Neural cell (in vitro differentiated cells): ENCODE measurements at regions not wholly inside any gene's neighbourhood (a gene's known extent, or its start where the extent isn't known, plus 50 kb on each side); places are given as distances from the start of the nearest gene placed in this dataset.

Source experiments
- H2AFZ ChIP-seq: fragments of 200-600, 300-800 bp; sonication (generic), shearing (Covaris generic); 2 replicates; pipeline ENCODE4 v1.6.0; 2014; ENCODE audit warnings: low read depth, mild to moderate bottlenecking, antibody characterized with exemption, low read length, moderate library complexity
- H3F3A ChIP-seq: fragments of 200-600 bp; shearing (Covaris generic); 2 replicates; pipeline ENCODE4 v1.6.1; 2016; ENCODE audit warnings: mild to moderate bottlenecking, moderate library complexity, mixed read lengths, antibody characterized with exemption, low read length; ENCODE audit not compliant: insufficient read depth, poor library complexity, severe bottlenecking
- H3K27ac ChIP-seq: fragments of 200-600, 300-800 bp; sonication (generic), shearing (Covaris generic); 2 replicates; pipeline ENCODE4 v1.5.1; 2014; ENCODE audit warnings: mild to moderate bottlenecking, low read length, moderate library complexity
- H3K27me3 ChIP-seq: fragments of 300-800, 200-600 bp; sonication (generic), shearing (Covaris generic); 2 replicates; pipeline ENCODE4 v1.6.0; 2014; ENCODE audit warnings: mild to moderate bottlenecking, low read depth, low read length, moderate library complexity; ENCODE audit not compliant: insufficient read depth
- H3K36me3 ChIP-seq: fragments of 300-800, 200-600 bp; sonication (generic), shearing (Covaris generic); 2 replicates; pipeline ENCODE4 v1.5.1; 2014; ENCODE audit warnings: mild to moderate bottlenecking, antibody characterized with exemption, low read length, moderate library complexity; ENCODE audit not compliant: insufficient read depth
- H3K4me2 ChIP-seq: fragments of 300-800, 200-600 bp; sonication (generic), shearing (Covaris generic); 2 replicates; pipeline ENCODE4 v1.6.0; 2014; ENCODE audit warnings: mild to moderate bottlenecking, low read length
- H3K4me3 ChIP-seq: fragments of 300-800, 200-600 bp; sonication (generic), shearing (Covaris generic); 2 replicates; pipeline ENCODE4 v1.5.1; 2014; ENCODE audit warnings: mild to moderate bottlenecking, low read length, moderate library complexity
- H3K79me2 ChIP-seq: fragments of 200-600 bp; shearing (Covaris generic); replicated peaks from 2 replicates; pipeline ENCODE4 v1.6.0; 2014; ENCODE audit warnings: mild to moderate bottlenecking, low read length, moderate library complexity; ENCODE audit not compliant: insufficient read depth
- H3K9ac ChIP-seq: fragments of 300-800, 200-600 bp; sonication (generic), shearing (Covaris generic); 2 replicates; pipeline ENCODE4 v1.6.1; 2016; ENCODE audit warnings: mild to moderate bottlenecking, low read length, mixed read lengths
- H3K9me2 ChIP-seq: fragments of 200-600 bp; shearing (Covaris generic); 2 replicates; pipeline ENCODE4 v1.6.1; 2016; ENCODE audit warnings: mild to moderate bottlenecking, low read length, mixed read lengths; ENCODE audit not compliant: insufficient read depth
- H3K9me3 ChIP-seq: fragments of 200-600, 300-800 bp; sonication (generic), shearing (Covaris generic); 2 replicates; pipeline ENCODE4 v1.6.1; 2016; ENCODE audit warnings: mild to moderate bottlenecking, mixed run types, low read length, moderate library complexity, mixed read lengths
- H4K20me1 ChIP-seq: fragments of 200-600 bp; shearing (Covaris generic); 2 replicates; pipeline ENCODE4 v1.6.1; 2016; ENCODE audit warnings: mild to moderate bottlenecking, mixed run types; ENCODE audit not compliant: insufficient read depth
- EP300 ChIP-seq: fragments of 450-650 bp; conservative IDR thresholded peaks from 2 replicates; pipeline ENCODE4 v1.6.1; 2014; ENCODE audit warnings: antibody characterized with exemption, mild to moderate bottlenecking, moderate library complexity; ENCODE audit not compliant: poor library complexity, severe bottlenecking
- EZH2 ChIP-seq: fragments of 200-600, 300-800 bp; shearing (Covaris generic), sonication (generic); IDR thresholded peaks from 2 replicates; pipeline ENCODE4 v1.6.1; 2014; ENCODE audit warnings: antibody characterized with exemption, low read length, borderline replicate concordance, mild to moderate bottlenecking; ENCODE audit not compliant: insufficient read depth, poor library complexity, severe bottlenecking
- MXI1 ChIP-seq: fragments of 450-650 bp; conservative IDR thresholded peaks from 2 replicates; pipeline ENCODE4 v1.6.1; 2014; ENCODE audit warnings: antibody characterized with exemption, mild to moderate bottlenecking; ENCODE audit not compliant: poor library complexity, severe bottlenecking
- POLR2AphosphoS5 ChIP-seq: IDR thresholded peaks from 2 replicates; pipeline ENCODE4 v1.6.1; 2012
- RAD21 ChIP-seq: fragments of 450-650 bp; conservative IDR thresholded peaks from 2 replicates; pipeline ENCODE4 v1.6.1; 2014; ENCODE audit warnings: antibody characterized with exemption, mild to moderate bottlenecking, moderate library complexity
- SMC3 ChIP-seq: fragments of 450-650 bp; conservative IDR thresholded peaks from 2 replicates; pipeline ENCODE4 v1.6.1; 2014; ENCODE audit warnings: antibody characterized with exemption, mild to moderate bottlenecking, moderate library complexity; ENCODE audit not compliant: poor library complexity
- TAF1 ChIP-seq: IDR thresholded peaks from 2 replicates; pipeline ENCODE4 v1.6.1; 2012; ENCODE audit warnings: low read depth
- TF ChIP-seq, protein P1 (sequence below): IDR thresholded peaks from 2 replicates; pipeline ENCODE4 v1.6.1; 2012; ENCODE audit warnings: borderline replicate concordance
- TF ChIP-seq, protein P2 (sequence below): fragments of 450-650 bp; IDR thresholded peaks from 2 replicates; pipeline ENCODE4 v1.5.1; 2014; ENCODE audit warnings: antibody characterized with exemption, mild to moderate bottlenecking, moderate library complexity; ENCODE audit not compliant: poor library complexity, severe bottlenecking

DNA sequence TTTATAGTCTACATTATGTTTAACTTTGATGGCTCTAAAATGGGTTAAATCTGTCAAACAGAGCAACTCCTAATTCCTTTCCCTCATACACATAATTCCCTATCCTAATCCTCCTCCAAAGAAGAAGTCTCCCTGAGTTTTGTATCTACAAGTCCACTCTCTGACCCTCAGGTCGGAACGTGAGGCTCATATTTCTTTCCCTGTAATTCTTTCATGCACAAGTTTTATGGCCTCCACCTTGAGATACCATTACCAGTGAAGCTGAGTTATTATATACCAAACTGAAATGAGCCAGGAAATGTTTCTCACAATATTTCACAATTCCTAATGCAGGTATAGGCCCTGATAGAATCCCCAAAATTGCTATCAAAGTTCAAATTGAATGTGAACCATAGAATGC is 106.4 kb downstream of the CASP12 start:
- no peaks in the 10 kb centered on the region for H3K36me3 ChIP-seq
- H3K4me2 ChIP-seq, result no peak overlapping the region
- H4K20me1 ChIP-seq, result no peaks in the 10 kb centered on the region
- no peaks in the 10 kb centered on the region for H3K27me3 ChIP-seq
- H3K27ac ChIP-seq, result no peak overlapping the region
- TF ChIP-seq MXI1 (no peak), POLR2AphosphoS5 (no peak), SMC3 (no peak), EP300 (no peak), RAD21 (no peak), EZH2 (no peak), TAF1 (no peak)
- TF ChIP-seq, protein P1, sequence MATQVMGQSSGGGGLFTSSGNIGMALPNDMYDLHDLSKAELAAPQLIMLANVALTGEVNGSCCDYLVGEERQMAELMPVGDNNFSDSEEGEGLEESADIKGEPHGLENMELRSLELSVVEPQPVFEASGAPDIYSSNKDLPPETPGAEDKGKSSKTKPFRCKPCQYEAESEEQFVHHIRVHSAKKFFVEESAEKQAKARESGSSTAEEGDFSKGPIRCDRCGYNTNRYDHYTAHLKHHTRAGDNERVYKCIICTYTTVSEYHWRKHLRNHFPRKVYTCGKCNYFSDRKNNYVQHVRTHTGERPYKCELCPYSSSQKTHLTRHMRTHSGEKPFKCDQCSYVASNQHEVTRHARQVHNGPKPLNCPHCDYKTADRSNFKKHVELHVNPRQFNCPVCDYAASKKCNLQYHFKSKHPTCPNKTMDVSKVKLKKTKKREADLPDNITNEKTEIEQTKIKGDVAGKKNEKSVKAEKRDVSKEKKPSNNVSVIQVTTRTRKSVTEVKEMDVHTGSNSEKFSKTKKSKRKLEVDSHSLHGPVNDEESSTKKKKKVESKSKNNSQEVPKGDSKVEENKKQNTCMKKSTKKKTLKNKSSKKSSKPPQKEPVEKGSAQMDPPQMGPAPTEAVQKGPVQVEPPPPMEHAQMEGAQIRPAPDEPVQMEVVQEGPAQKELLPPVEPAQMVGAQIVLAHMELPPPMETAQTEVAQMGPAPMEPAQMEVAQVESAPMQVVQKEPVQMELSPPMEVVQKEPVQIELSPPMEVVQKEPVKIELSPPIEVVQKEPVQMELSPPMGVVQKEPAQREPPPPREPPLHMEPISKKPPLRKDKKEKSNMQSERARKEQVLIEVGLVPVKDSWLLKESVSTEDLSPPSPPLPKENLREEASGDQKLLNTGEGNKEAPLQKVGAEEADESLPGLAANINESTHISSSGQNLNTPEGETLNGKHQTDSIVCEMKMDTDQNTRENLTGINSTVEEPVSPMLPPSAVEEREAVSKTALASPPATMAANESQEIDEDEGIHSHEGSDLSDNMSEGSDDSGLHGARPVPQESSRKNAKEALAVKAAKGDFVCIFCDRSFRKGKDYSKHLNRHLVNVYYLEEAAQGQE, result no peak
- TF ChIP-seq, protein P2, sequence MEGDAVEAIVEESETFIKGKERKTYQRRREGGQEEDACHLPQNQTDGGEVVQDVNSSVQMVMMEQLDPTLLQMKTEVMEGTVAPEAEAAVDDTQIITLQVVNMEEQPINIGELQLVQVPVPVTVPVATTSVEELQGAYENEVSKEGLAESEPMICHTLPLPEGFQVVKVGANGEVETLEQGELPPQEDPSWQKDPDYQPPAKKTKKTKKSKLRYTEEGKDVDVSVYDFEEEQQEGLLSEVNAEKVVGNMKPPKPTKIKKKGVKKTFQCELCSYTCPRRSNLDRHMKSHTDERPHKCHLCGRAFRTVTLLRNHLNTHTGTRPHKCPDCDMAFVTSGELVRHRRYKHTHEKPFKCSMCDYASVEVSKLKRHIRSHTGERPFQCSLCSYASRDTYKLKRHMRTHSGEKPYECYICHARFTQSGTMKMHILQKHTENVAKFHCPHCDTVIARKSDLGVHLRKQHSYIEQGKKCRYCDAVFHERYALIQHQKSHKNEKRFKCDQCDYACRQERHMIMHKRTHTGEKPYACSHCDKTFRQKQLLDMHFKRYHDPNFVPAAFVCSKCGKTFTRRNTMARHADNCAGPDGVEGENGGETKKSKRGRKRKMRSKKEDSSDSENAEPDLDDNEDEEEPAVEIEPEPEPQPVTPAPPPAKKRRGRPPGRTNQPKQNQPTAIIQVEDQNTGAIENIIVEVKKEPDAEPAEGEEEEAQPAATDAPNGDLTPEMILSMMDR, result no peak
- H2AFZ ChIP-seq, result no peak overlapping the region
- no peak overlapping the region for H3K9ac ChIP-seq
- H3K4me3 ChIP-seq, result no peak overlapping the region
- no peaks in the 10 kb centered on the region for H3F3A ChIP-seq
- H3K9me2 ChIP-seq, result no peaks in the 10 kb centered on the region
- H3K79me2 ChIP-seq, result no peaks in the 10 kb centered on the region
- H3K9me3 ChIP-seq, result no peaks in the 10 kb centered on the region

DNA sequence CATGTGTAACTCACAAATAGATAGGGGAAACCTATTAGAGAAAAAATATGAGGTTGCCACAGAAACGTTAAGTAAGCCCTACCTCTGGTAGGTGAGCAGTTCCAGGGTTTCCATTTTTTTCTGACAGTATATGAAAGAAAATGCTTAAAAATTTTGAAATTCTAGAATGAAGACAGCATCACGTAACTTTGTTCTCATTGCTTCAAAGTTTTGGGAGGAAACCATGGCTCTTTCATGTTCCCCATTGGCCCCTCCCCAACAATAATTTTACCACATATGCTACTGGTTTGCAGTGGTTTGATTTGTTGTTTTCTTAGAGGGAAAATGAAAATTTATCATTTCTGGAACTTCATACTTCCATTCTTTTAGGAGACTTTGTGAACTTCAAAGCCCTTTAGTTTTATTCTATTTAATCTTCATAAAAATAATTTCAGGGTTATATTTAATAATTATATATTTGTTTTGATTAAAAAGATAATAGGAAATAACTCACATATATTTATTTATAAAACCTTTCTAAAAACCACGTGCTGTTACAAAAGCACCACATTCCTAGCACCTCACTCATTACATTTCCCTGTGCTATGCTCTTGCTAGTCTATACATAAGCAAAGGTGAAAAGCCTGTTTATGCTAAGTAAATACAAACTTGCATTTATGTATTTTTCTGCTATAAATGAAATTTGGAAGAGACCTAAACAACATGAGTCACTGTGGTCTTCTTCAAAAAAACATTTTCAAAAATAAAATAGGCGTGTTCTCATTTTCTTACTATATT is 113.4 kb downstream of the CASP12 start:
- no peak overlapping the region for H3K27ac ChIP-seq
- H4K20me1 ChIP-seq, result no peaks in the 10 kb centered on the region
- TF ChIP-seq SMC3, result no peak
- no peak for TF ChIP-seq MXI1
- H3K9ac ChIP-seq, result no peak overlapping the region
- no peaks in the 10 kb centered on the region for H3F3A ChIP-seq
- H3K79me2 ChIP-seq, result no peaks in the 10 kb centered on the region
- no peak overlapping the region for H3K4me2 ChIP-seq
- H3K27me3 ChIP-seq, result no peaks in the 10 kb centered on the region
- H3K9me2 ChIP-seq, result no peaks in the 10 kb centered on the region
- H3K9me3 ChIP-seq, result no peaks in the 10 kb centered on the region
- no peak overlapping the region for H3K4me3 ChIP-seq
- no peak overlapping the region for H2AFZ ChIP-seq
- no peaks in the 10 kb centered on the region for H3K36me3 ChIP-seq
